Daoy (cell line): ENCODE measurements at regions not wholly inside any gene's neighbourhood (a gene's known extent, or its start where the extent isn't known, plus 50 kb on each side); places are given as distances from the start of the nearest gene placed in this dataset.
A peak's percentile ranks its signal among the peaks of the same experiment; 100 is the strongest.

Source experiments
- DNase-seq: peaks from one replicate; pipeline ENCODE4 v3.0.0-alpha.2; 2015; ENCODE audit warnings: low read depth

DNA sequence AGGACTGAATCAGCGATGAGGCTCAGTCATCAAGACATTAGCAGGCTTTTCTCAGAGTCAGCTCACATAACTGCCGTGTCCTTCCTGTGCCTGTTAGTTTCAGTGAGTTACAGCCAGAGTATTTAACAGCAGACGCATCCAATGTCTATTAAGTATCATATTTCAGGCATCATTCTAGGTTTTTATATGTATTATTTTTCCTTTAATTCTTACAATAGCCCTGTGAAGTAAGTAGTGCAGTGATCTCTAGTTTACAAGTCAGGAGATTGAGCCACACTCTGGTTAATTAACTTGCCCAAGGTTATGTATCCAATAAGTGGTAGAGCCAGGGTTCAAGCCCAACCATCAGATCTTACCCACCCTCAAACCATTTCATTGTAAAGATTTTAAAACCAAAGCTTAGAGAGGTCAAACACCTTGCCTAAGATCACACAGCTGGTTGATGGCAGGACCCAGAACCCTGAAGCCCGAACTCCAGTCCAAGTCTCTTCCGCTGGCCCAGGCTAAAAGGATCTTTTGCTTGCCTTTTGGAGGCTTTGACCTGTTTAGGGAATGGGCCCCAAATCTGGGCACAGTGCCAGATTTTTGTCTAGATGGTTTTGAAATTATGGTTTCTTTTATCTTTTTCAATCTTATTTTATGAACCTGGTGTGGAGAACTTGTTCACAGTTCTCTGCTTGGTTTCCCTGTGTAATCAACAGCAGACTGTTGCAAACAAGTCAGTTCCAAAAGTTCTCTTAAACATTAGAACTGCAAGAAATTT lies 261.2 kb upstream of the CLINT1 start:
- DNase-seq = peak; percentile 87

DNA sequence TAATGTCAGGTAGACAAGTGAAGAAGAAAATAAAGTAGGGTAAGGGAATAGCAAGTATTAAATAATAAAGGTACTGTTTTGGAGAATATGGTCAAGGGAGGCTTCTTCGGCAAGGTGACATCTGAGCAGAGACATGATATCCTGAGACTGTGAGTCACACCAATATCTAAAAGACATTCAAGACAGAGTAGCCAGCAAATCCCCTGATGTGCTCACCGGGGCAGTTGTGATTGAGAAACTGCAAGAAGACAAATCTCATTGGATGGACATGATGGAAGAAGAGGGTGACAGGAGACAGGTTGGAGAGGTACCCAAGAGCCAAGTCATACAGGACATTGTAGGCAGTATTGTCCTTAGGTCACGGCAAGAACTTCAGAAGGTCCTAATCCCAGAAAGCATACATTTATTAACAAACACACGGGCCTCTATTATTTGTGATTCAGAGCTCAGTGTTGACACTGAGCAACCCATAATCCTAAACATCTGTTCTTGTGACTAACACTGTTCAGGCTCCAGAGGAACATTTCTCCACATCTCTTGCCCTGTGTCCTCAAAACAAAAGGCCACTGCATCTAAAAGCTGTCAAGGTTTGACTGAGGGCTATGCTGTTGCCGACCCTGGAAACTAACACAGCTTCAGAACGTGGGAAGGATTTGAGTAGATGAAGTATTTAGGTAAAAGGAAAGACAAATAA lies 258.7 kb upstream of the CLINT1 start:
- DNase-seq = no peak

DNA sequence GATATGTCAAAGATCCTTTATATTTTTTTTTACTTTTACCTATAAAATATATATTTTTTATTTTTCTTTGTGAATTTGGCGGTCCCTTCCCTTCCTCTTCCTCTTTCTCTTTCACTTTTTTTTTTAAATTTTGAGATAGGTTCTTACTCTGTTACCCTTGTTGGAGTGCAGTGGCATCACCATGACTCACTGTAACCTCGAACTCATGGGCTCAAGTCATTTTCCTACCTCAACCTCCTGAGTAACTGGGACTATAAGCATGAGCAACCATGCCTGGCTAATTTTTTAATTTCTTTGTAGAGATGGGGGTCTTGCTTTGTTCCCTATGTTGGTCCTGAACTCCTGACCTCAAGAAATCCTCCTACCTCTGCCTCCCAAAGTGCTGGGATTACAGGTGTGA lies 258.0 kb upstream of the CLINT1 start:
- DNase-seq = peak; percentile 21

DNA sequence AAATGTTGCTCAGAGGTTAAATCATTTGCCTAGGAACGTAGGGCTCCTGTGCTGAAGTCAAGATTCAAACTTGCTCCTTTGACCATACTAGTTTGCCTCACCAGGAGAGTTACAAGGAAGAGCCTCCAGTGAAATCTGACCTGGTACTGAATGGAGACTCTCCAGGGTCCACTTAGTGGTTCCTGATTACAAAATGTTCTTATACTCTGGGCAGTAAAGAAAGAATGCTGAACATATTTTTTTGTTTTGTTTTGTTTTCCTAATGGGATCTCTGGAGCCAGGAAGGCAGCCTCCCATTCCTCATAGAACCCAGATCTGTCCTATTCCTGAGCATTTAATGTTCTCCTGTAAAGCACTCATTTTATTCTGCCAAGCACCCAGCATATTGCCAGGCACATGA lies 256.5 kb upstream of the CLINT1 start:
- no peak for DNase-seq

DNA sequence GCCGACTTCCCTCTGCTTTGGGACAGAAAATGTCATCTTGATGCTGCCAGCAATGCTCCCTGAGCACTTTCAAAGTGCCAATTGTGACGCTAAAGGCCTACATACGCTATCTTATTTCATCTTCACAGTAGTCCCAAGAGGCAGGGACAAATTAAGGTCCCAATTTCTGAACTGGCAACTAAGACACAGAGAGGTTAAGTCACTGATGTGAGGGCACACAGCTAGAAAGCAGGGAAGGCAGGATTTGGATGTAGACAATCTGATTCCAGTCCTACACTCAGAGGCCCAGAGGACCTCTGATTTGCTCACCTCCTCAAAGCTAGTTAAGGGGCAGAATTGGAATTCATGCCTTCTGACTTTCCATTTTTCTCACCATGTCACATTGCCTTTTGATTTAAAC lies 249.2 kb upstream of the CLINT1 start:
- no peak for DNase-seq

DNA sequence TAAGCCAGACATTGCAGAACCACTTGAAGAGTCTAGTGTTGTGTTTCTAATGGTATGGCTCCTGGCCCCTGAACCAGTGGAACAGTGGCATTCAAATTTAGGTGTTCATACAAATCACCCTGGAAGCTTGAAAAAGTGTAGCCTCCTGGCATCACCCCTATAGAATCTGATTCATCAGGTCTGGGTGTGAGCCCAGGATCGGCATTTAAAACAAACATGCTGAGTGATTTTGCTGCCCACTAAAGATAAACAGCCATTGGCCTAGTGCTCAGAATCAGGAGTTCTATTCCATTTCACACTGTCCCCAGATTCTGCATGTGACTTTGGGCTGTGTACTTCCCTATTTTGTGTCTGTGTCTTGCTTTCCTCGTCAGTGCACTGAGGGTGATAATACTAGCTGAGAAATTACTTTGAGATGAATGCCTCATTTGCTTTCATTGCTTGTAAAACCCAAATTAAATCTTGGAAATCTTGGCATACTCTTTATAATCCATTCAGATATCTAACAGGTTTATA lies 241.5 kb upstream of the CLINT1 start:
- DNase-seq = peak; percentile 46

DNA sequence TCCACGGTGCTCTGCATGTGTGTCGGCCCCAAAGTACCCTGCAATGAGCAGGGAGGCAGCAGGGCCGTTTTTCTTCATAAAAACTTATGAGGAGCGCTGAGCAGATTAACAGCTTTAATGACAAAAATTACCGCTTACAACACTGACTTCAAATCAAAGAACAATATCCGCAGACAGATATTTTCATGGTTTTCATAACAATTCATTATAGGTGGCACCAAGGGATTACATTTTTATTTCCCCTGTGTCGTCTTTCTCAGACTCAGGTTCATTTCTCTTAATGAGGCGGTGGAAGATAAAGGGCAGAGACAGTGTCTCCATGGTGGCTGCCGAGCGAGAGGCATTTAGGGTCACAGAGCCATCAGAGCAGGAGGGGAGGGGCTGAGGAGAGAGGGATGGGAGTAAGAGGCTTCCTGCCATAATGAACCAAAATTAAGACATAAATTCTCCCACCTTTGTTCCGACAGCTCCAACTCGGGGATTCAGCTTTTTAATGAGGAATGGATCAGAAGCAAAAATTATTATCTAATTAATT lies 240.7 kb upstream of the CLINT1 start:
- DNase-seq = no peak

DNA sequence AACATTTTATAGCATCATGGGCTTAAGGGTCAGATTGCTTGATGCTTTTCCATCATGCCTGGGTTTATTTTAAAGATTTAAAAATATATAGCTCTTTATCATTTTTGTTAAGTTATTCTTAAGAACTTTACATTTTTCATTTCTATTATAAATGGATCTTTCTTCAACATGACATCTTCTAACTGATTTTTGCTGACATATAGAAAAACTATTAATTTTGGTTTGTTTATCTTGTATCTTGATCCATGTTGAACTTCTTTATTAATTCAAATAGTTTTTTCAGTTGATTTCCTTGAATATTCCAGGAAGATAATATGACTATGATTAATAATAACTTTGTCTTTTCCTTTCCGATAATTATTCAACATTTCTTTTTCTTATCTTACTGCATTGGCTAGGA lies 237.9 kb upstream of the CLINT1 start:
- no peak for DNase-seq

DNA sequence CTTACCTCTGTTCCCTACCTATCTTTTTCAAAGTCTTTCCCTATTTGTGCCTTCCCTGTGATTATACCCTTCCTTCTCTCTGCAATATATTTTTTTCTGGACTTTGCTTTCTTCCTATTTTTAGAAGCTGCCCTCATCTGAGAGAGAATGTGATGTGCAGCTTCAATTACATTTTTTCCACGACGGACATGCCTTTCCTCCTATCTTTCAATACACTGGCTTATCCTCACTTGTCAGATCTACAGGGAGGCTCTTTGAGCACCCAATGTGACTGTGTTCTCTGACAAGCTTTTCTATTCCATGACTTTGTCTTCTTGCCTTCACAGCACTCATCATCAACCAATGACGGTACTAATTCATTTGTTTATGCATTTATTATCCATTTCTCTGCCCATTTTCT lies 227.9 kb upstream of the CLINT1 start:
- DNase-seq = no peak

DNA sequence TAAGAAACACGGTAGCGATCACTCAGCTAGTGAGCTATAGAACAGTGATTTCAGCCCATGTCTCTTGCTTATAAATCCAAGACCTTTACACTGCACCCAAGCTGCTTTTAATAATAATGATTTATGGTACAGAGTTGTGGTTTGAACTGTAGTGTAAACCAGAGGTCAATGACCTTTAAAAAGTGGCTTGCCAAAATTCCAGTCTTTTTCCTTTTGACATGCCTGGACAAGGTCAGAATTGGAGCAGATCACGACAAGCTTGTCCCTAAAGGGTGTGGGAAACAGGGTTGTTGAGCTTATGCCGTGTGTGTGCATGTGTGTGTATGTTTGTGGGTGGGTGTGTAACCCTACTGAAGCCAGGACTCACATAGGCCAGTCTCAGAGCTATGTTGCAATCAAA lies 225.3 kb upstream of the CLINT1 start:
- DNase-seq = no peak

DNA sequence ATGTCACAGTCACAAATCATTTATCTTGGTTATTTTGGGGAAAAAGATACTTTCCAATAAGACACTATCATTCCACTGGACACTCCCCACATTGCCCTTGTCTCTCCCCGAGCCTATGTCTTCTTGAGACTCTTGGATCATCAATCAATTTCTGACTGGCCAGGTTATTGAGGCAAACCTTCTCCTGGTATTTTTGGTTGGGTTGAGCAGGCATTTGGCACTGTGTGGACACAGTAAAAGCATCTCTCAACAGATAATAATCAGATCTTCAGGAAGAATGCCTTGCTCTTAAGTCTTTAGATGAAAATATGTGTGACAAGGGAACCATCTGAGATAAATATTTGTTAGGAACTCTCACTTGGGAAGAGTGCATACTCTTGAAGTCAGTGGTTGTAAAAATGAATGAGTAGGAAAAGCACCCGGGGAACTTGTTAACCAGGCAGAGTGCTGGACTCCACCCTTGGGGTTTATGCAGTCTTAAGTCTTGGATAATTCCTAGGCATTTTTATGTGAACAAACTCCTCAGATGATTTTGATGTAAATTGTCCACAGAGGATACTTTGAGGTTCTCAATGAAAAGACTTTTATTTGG lies 223.8 kb upstream of the CLINT1 start:
- no peak for DNase-seq

DNA sequence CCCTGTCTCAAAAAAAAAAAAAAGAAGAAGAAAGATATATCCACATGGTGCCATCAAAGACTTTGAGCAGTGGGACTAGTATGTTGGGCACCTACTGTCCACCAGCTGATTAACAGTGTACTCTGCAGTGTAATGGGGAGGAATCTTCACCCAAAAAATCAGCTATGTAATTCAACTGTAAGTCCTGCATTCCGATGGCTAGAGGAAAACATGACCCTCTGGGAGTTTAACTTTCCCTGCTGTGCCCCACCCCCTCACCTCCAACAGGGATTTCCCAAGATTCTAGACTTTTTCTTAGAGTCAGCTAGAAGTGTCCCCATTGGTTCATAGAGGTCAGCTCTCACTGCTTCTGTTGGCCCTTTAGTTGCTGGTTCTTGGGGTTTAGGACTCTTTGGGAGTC lies 221.2 kb upstream of the CLINT1 start:
- DNase-seq = no peak

DNA sequence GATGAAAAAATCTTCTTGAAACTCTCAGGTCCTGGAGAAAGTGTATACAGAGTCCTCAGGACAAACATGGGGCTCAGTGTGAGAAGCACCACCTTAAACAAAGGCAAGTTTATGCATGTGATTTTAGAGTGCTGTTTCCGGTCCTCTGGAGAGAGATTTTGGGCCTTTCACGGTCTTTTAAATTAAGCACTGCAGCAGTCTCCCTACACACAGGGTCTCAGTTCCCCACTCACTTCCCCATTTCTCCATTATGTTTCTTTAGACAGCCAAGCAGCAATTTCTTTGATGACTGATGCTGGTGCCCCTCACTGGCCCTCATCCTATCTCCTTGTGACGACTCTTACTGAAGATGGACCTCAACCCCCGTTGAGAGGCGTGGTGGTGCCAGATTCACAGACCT lies 220.2 kb upstream of the CLINT1 start:
- DNase-seq = no peak

DNA sequence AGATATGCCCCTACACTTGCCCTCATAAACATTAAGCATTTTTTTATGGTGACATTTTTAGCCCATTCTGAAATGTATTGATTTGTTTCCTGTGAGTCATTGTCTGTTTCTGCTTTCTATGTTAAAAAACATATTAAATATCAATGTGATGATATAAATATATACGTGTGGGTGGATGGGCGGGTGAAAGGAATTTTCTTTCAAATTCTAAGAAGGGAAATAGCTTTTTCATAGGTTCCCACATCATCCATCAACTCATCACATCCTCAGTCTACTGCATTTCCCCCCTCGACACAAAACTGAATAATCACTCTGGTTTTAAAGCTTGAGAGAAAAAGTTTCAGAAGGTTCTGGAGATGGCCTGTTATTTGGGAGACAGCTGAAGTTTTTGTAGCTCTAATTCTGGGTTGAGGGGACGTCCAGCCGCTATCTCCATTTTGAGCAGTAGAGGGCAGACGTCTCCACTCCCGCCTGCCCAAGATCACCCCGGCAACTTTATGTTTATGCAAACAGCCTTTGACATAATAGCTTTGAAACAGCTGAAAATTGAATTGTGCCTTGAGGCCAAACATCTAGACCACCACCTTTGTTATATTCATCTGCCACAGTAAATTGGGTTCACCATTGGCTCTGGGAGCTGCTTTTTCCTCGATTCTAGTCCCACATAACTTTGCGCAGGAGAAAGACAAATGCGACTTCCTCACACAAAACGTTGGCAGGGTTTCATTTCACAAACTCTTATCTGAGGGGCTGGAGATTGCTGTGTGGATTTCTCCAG lies 216.2 kb upstream of the CLINT1 start:
- DNase-seq = peak; percentile 73

DNA sequence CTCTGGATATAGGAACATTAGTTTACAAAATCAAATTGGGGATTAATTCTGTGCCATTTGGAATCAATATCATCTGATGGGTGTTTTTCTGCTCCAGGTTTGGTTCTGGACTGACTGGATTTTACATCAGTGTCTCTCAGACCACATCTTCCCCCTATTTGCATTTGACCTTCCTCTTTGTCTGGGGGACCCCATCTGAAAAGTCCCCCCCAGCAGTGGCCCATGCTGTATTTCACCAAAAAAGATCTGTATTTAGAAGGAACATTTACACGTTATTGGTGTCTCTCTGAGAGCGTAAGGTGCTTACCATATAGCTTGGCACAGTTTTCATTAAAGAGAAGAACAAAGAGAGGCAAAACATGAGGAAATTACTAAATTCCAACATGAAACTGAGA lies 215.6 kb upstream of the CLINT1 start:
- no peak for DNase-seq

DNA sequence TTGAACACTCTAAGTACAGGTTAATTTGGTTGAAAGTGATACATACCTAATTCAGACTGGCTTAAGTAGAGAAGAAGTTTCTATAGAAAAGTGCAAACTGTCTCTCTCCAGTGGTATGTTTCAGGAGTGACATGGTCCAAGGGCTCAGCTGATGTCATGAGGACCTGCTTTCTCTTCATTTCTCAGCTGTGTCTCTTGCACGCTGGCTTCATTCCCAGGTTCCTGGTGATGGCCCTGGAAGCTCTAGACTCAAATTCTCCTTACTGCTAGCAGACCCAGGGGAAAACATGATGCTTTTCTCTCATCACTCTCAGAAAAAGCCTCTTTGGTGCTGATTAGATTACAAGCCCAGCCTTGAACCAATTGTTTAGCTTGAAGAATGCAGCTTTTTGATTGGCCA lies 211.9 kb upstream of the CLINT1 start:
- DNase-seq = no peak

DNA sequence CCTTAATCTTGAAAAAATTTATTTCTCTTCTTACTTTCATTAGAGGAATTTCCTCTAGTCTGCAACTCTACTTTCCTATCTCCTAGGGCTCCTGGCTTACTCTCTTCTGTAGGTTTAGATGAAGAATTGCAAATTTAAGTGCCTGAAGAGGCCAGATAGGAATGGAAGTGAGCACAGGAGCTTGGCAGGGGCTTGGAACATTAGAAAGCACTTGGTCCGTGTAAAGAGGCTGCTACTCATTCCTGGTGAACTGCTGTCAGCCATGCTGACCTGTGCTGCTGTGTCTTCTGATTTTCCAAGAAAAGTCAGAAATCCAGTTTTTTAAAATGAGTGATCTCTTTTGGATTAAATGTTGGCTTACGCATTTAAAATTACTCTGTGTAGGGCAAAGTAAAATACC lies 210.9 kb upstream of the CLINT1 start:
- DNase-seq = no peak

DNA sequence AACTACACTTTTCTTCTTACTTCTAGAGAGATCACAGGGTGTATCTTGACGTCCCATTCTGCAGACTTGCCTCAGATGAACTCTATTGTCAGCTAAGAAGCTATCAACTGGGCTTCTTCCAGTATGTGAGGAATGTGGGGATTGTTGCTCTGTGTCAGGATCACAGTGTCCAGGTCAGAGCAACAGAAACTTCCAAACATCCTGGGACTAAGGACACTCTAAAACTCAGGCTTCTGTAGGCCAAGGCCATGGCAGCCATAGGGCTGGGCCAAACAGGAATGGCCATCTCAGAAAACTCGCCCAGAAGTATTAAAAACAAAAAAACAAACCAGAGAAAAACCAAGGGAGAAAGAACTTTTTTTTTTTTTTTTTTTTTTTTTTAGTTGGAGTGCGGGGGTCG lies 210.0 kb upstream of the CLINT1 start:
- no peak for DNase-seq

DNA sequence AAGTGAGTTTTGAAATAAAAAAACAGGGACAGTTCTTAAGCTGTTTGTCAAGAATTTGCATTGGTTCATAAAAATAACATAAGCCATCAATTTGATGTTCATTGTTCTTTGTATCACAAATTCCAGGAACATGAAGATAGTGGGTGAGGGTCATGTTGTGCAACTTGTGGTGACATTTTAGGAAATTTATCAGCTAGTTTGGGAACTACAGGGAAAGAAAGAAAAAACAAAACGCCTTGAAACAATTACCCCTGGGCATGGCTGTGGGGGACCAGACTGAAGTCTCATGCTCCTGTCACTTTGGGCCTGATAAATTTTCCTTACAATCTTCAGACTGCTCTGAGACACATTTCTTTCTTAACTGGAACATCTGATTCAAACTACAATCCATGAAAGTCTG lies 207.1 kb upstream of the CLINT1 start:
- no peak for DNase-seq

DNA sequence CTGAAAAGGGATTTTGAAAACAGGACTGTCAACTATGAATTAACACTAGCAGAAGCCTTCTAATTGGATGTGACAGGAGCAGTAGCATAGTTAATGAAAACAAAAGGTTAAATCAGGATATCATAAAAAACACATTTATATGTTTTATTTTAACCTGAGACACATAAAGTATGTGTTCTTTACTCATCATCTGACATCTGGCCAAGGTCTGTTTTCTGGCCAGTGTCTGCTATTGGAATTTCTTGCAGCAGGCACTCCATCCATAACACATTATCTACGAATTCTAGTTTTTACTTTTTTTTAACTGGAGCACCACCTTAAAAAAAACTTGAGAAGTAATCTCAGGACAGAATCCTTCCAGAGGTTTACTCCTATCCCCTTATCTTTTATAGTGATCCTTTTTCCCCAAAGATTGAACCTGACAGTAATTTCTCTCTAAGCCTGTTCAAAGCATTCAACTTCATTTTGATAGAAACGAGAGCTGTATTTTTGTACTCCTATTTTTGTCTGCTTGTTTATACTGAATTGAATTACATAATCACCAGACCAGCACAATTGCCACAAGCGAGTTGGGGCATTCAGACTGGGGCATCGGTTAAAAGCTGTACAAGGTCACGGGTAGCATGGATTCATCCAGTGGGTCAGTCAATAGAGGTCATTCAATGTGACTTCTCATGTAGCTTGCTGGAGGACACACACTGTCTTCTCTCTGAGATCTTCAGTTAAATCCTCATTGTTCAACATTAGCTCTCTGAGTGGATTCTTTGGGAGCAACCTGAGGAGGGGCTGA lies 205.6 kb upstream of the CLINT1 start:
- no peak for DNase-seq

DNA sequence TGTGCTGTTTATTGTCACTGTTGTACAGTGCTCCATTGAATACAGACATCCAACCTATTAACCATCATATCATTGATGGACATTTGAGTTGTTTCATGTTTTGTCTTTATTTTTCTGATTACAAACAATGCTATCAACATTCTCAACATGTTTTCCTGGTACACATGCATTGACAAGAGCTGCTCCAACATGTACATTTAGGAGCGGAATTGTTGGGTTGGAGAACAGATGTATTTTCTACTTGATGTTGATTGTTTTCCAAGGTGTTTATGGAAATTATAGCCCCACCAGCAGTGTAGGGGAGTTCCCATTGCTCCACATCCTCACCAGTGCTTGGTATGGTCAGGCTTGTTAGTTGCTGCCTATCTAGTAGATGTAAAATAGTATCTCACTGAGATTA lies 204.1 kb upstream of the CLINT1 start:
- no peak for DNase-seq
